Right lobe of liver (tissue), 4 donors: ENCODE measurements at regions not wholly inside any gene's neighbourhood (a gene's known extent, or its start where the extent isn't known, plus 50 kb on each side); places are given as distances from the start of the nearest gene placed in this dataset.

Experiments used
- CTCF ChIP-seq, 4 donors: fragments of 200-600 bp in 3 of 4; fragments of 450-650 bp in 1 of 4; IDR thresholded peaks; one replicate each; pipeline versions ENCODE4 v1.5.1 to v1.8.0; 2016 to 2022; ENCODE audit warnings: antibody characterized with exemption in 4 of 4, mild to moderate bottlenecking in 2 of 4
- POLR2A ChIP-seq: fragments of 450-650 bp; IDR thresholded peaks from one replicate; pipeline ENCODE4 v1.6.1; 2017; ENCODE audit warnings: antibody characterized with exemption, mild to moderate bottlenecking
- donor health status: DM: no; HTN: no; CAD: no.
- donor health status: DM: no; HTN: no; CAD: no.
- donor health status: DM: no; HTN: yes; CAD: no.

DNA sequence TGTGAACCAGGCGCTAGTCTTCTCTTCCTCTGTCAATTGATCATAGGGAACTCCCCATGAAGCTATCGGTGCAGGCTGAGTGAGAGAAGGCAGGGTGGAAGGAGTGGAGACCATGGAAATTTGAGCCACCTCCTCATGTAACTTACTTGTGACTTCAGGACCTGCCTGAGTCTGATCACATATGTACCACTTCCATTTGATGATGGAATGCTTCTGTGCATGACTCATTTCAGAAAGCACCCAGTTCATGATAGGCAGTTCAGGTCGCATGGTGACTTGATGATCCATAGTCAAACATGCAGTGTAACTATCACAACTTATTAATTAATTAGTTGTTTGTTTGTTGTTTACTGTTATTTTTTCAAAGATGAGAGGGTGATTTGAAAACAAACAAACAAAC, 1296.7 kb downstream of the SUCLG1 start:
- TF ChIP-seq CTCF (IDR thresholded peaks at IDR 0.05) (no peak), POLR2A (no peak)
